ENCODE measurements at regions not wholly inside any gene's neighbourhood (a gene's known extent, or its start where the extent isn't known, plus 50 kb on each side); places are given as distances from the start of the nearest gene placed in this dataset.

- Histone ChIP-seq H3K9me3 (0 out of 3 replicates have a peak, but pooled peaks cover 2% of the 10 kb centered on the region), H3K4me2 (no peak overlapping the region), H3K4me1 (no peaks in the 10 kb centered on the region), H3K4me3 (no peak overlapping the region), H3K27ac (no peak overlapping the region)
- ATAC-seq (no peak), FAIRE-seq (no peak), DNase-seq (ENCODE audit: low read depth in 1 of 2, low spot score in 1 of 2) (no peak)
- POLR2A ChIA-PET, result no interaction called here
- TF ChIP-seq JUNB (IDR thresholded peaks at IDR 0.05) (no peak), REST (IDR thresholded peaks at IDR 0.05) (no peak), RNF2 (IDR thresholded peaks at IDR 0.05; ENCODE audit: borderline replicate concordance, low read depth) (no peak), CBX8 (IDR thresholded peaks at IDR 0.05) (no peak), USF2 (IDR thresholded peaks at IDR 0.05) (no peak), MAFK (IDR thresholded peaks at IDR 0.05; ENCODE audit: partially characterized antibody) (no peak), EHMT2 (IDR thresholded peaks at IDR 0.05; ENCODE audit: low read depth) (no peak), HMGXB4 (CRISPR knock-in tag; IDR thresholded peaks at IDR 0.05; ENCODE audit: borderline replicate concordance) (no peak), EHF (CRISPR knock-in tag; IDR thresholded peaks at IDR 0.05) (no peak), FOSL2 (IDR thresholded peaks at IDR 0.05) (no peak), FOSL2 (CRISPR knock-in tag; IDR thresholded peaks at IDR 0.05) (no peak), MAX (IDR thresholded peaks at IDR 0.05) (no peak), HOXA7 (CRISPR knock-in tag; IDR thresholded peaks at IDR 0.05) (no peak), RFX5 (IDR thresholded peaks at IDR 0.05) (no peak), PHF8 (IDR thresholded peaks at IDR 0.05; ENCODE audit: borderline replicate concordance, low read depth) (no peak), CEBPB (IDR thresholded peaks at IDR 0.05) (no peak), TP53 (CRISPR knock-in tag; IDR thresholded peaks at IDR 0.05) (no peak)
- WGBS (ENCODE audit: missing lambda C conversion rate), result 3% methylated on average over 2 of the region's 2 CpGs
- CTCF ChIA-PET, result interaction anchor here (1.0 kb wide), 1 partner anchor 15 kb away, joined by 4 read pairs; no protein-coding TSS in a partner anchor
These were observed 293.1 kb downstream of the ARHGAP12 start for GRCh38 chr10:31635415-31636065.

- no peak for FAIRE-seq
- CTCF ChIA-PET, result no interaction called here
- POLR2A ChIA-PET, result no interaction called here
- H3K9me3 ChIP-seq, result 0 out of 3 replicates have a peak, but pooled peaks cover 2% of the 10 kb centered on the region
- H3K4me1 ChIP-seq, result no peaks in the 10 kb centered on the region
- no peak for DNase-seq (ENCODE audit: low read depth in 1 of 2, low spot score in 1 of 2)
- no peak for TF ChIP-seq ELK1 (IDR thresholded peaks at IDR 0.05; ENCODE audit: low read depth, low read length)
- H3K27ac ChIP-seq, result no peak overlapping the region
- WGBS (ENCODE audit: missing lambda C conversion rate), result 9% methylated on average over 1 of the region's 1 CpG
- no peak for ATAC-seq
- H3K4me3 ChIP-seq, result no peak overlapping the region
- H3K4me2 ChIP-seq, result no peak overlapping the region
These were observed 293.6 kb downstream of the ARHGAP12 start for GRCh38 chr10:31635009-31635408.
